DMS53 treated with DMSO at 0.1 percent for 48 hours (cell line): ENCODE measurements at regions not wholly inside any gene's neighbourhood (a gene's known extent, or its start where the extent isn't known, plus 50 kb on each side); places are given as distances from the start of the nearest gene placed in this dataset.
"Not testable (repeated sequence)": the region's sequence is repeated elsewhere in the genome, so short reads cannot be mapped to it uniquely, and the experiment has no call there.

Experiments
- DNase-seq: peaks from one replicate; lab custom pipeline; 2025; ENCODE audit not compliant: unreplicated experiment; lab: John Stamatoyannopoulos, UW

GRCh38 chr2:238502088-238502810 is 75.5 kb downstream of the ASB1 start:
- DNase-seq, result no peak

DNA sequence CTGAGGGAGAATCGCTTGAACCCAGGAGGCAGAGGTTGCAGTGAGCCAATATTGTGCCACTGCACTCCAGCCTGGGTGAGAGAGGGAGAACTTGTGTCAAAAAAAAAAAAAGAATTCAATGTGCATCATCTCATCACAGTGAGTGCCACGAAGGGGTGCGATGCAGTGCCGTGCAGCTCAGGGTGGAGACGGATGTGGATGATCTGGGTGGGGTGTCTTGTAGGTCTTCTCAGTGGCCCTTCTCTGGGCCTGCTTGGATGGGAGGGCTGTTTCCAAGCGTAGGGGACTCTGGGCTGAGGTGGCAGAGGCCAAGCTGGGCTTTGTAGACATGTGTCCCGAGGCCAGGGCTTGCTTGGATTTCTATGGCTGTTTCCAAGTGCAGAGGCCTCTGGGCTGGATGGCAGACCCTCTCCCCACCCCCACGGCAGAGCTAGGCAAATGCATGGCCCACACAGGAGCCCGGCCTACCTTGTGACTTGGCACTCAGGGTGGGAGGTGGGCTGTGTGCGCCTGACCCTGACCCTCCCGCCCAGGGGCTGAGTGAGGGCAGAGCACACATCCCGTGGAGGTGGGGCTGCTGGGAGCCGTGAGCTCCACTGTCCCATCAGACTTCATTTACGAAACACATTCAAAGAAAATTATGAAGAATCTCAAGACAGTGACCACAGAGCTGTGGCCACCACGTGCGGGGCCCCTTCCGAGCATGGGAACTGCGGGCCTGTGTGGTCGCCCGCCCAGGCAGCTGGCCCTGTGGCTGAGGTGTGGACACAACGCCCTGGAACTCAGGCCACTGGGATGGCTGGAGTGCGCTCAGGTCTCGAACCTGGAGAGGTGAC is 76.4 kb downstream of the ASB1 start:
- no peak for DNase-seq

GRCh38 chr2:238504181-238504931 is 77.6 kb downstream of the ASB1 start:
- DNase-seq, result no peak

- no peak for DNase-seq
Observed at GRCh38 chr2:238505119-238505891, 78.6 kb downstream of the ASB1 start.

DNA sequence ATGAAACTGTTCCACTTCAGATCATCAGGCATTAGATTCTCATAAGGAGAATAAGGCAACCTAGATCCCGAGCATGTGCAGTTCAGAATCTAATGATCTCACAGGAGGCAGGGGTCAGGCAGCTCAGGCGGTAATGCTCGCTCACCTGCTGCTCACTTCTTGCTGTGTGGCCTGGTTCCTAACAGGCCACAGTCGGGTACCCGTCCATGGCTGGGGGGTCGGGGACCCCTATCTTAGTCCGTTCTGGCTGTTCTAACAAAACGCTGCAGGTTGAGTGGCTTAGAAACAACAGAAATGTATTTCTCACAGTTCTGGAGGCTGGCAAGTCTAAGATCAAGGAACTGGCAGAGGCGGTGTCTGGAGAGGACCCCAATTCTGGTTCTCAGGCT is 79.2 kb downstream of the ASB1 start:
- no peak for DNase-seq

DNA sequence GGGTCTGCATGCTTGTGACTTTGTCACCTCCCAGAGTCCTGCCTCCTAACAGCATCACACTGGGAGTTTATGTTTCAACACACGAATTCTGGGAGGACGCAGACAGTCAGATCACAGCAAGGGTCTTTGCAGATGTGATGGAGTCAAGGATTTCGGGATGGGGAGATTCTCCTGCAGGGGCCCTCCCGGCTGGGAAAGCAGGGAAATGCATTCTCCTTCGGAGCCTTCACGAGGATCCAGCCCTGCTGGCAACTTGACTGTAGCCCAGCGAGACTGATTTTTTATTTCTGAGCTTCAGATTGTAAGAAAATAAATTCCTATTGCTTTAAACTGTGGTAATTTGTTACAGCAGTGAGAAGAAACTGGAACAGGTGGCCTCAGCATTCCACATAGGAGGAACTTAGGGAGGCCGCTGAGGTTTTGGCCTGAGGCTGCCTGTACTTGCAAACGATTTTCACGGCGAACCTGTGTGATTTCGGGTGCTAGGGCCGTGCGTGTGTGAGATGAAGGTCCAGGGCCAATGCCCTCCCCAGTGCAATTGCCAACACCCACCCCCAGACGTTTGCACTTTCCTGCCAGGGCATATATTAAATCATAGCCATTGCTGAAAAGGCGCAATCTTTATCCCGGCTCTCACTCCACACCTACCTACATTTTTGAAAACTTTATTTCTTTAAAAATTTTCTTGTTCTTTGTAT is 79.8 kb downstream of the ASB1 start:
- DNase-seq, result no peak

DNA sequence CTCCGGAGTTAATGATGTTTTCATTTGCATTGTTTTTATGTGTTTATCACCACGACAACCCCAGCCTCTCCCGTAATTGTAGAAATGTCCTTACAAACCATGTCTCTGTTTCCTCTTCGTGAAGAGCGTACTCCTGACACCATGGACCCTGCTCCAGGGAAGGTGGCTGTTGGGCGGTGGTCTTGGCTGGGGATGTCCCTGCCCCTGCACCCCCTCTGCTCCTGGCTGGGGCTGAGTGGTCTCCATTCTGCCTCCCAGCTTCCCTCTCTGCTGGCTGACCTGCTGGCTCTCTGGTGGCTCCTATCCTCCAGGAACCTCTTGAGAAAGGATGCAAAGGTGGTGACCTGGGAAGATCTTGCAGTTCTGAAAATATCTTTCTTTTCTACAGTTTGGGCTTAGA is 81.1 kb downstream of the ASB1 start:
- DNase-seq, result no peak

GRCh38 chr2:238509151-238509835 is 82.6 kb downstream of the ASB1 start:
- no peak for DNase-seq

DNA sequence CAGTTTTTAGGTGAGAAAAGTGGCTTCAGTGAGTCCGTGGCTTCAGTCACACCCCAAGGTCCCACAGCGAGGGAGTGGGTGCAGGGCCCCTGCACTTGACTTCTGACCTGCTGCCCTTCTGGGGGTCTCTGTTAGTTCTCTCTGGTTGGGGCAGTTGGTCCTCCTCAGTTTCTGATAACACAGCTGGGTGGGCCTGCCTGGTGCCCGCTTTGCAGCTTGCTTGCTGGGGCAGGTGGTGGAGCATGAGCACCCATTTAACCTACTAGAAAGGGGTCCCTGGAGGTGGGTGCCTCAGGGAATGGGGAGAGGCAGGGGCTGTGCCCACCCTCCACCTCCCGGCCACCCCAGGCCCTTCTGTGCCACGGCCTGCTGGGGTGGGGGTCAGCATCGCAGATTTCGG is 83.2 kb downstream of the ASB1 start:
- no peak for DNase-seq

GRCh38 chr2:238510911-238511613 is 84.3 kb downstream of the ASB1 start:
- DNase-seq, result no peak

- DNase-seq, result no peak
Observed at GRCh38 chr2:238511614-238511950, 84.9 kb downstream of the ASB1 start.

DNA sequence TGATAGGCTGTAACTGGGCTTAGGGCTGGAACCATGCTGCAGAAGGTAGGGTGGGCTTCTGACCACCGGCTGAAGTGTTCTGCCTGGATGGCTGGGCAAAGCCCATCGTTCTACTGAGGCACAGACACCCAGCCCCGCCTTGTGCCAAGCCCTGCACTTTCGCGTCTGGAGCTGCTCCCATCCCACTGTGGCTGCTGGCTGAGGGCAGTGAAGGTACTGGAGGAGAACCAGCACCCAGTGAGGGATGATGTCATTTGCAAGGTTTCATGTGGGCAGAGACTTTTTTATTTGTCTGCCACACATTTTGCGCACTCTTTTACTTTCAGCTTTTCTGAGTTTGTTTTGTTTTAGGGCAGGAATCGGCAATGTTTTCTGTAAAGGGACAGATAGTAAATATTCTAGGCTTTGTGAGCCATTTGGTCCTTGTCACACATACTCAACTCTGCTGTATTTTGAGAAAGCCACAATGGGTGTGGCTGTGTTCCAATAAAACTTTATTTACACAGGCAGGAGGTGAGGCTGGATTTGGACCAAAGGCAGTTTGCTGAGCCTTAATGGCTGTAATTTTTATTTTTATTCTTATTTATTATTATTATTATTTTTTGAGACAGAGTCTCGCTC is 85.6 kb downstream of the ASB1 start:
- DNase-seq, result no peak

DNA sequence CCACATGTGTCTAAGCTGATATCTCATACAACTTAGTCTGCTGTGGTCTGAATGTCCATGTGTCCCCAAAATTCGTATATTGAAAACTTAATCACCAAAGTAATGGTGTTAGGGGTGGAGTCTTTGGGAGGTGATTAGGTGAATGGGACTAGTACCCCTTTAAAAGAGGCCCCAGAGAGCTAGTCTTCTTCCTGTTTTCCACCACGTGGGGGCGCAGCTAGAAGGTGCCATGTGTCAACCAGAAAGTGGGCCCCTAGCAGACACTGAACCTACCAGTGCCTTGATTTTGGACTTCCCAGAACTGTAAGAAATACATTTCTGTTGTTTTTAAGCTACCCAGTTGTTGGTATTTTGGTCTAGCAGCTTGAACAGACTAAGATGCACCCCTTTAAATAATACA is 86.6 kb downstream of the ASB1 start:
- peak; percentile 59 for DNase-seq

- not testable (repeated sequence) for DNase-seq
Observed at GRCh38 chr2:238514024-238514423, 87.3 kb downstream of the ASB1 start.

- no peak for DNase-seq
Observed at GRCh38 chr2:238515377-238515776, 88.7 kb downstream of the ASB1 start.

DNA sequence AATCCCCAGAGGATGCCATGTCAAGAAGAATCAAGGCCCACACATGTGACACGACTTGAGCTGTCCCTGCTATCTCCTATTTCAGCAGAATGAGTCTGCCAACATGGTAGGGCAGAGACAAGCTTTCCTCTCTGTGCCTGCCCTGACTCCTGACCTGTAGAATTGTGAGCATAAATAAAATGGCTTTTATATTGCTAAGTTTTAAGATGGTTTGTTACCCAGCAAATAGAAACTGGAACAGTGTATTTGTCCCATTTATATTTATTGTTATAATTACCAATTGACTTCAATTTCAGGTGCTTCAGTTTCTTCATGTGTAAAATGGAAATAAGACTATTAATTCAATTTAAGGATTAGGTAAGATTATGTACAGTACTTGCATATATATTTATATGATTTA is 90.5 kb downstream of the ASB1 start:
- no peak for DNase-seq

GRCh38 chr2:238518172-238518820 is 91.6 kb downstream of the ASB1 start:
- no peak for DNase-seq

GRCh38 chr2:238518821-238519186 is 92.1 kb downstream of the ASB1 start:
- no peak for DNase-seq
